H1 (cell line): ENCODE measurements at regions not wholly inside any gene's neighbourhood (a gene's known extent, or its start where the extent isn't known, plus 50 kb on each side); places are given as distances from the start of the nearest gene placed in this dataset.

Experiments used
- CTCF ChIA-PET: fragments of 300-600 bp; sonication (Branson Sonifier 250); formaldehyde crosslinking; loops from one replicate; lab custom pipeline; 2021; ENCODE audit not compliant: partially characterized antibody; lab: Charles Lee
- POLR2A ChIA-PET: fragments of 300-600 bp; sonication (Branson Sonifier 250); formaldehyde crosslinking; loops from one replicate; lab custom pipeline; 2021; ENCODE audit warnings: inconsistent platforms; ENCODE audit not compliant: partially characterized antibody; lab: Charles Lee
- DNase-seq, 2 experiments: peaks; one replicate each; pipeline versions ENCODE4 v3.0.0 to v3.0.0-alpha.2; 2010 to 2022; ENCODE audit warnings: low spot score in 2 of 2, low read depth in 1 of 2, mixed read lengths in 1 of 2
- FAIRE-seq: peaks from 2 replicates; lab custom pipeline; 2011; peaks lifted over from hg19 to GRCh38; lab: Jason Lieb, UNC
- H2AFZ ChIP-seq: 2 replicates; pipeline ENCODE4 v1.8.1; 2012; ENCODE audit warnings: low read length, inconsistent platforms
- H2AK5ac ChIP-seq: 2 replicates; pipeline ENCODE4 v1.6.1; 2013; ENCODE audit warnings: low read depth, low read length
- H2BK120ac ChIP-seq: replicated peaks from 2 replicates; pipeline ENCODE3; 2013; ENCODE audit warnings: low read depth, low read length, inconsistent platforms
- H2BK12ac ChIP-seq: 2 replicates; pipeline ENCODE4 v1.6.1; 2013; ENCODE audit warnings: low read depth, low read length
- H2BK15ac ChIP-seq: 2 replicates; pipeline ENCODE4 v1.6.1; 2013; ENCODE audit warnings: low read length
- H2BK20ac ChIP-seq: 2 replicates; pipeline ENCODE4 v1.6.1; 2013; ENCODE audit warnings: low read length
- H2BK5ac ChIP-seq: 2 replicates; pipeline ENCODE4 v1.6.1; 2013; ENCODE audit warnings: low read depth, low read length
- H3K14ac ChIP-seq: 2 replicates; pipeline ENCODE4 v1.6.1; 2013; ENCODE audit warnings: inconsistent platforms; ENCODE audit not compliant: insufficient read length
- H3K18ac ChIP-seq: 2 replicates; pipeline ENCODE4 v1.6.1; 2013; ENCODE audit warnings: low read length; ENCODE audit errors: extremely low read depth
- H3K23ac ChIP-seq: 2 replicates; pipeline ENCODE4 v1.6.1; 2013; ENCODE audit warnings: inconsistent platforms; ENCODE audit not compliant: insufficient read length
- H3K23me2 ChIP-seq: 2 replicates; pipeline ENCODE4 v1.6.1; 2013; ENCODE audit warnings: low read depth, low read length
- H3K27ac ChIP-seq: 2 replicates; pipeline ENCODE4 v1.6.1; 2011; ENCODE audit warnings: low read depth, low read length, inconsistent platforms
- H3K27me3 ChIP-seq, 4 experiments: replicated peaks in 1 of 4; 1 replicate in 1 of 4; 2 replicates in 3 of 4; pipeline versions ENCODE4 v1.6.1 to v1.8.1; 2011 to 2013; ENCODE audit warnings: low read length in 3 of 4, mild to moderate bottlenecking in 3 of 4, inconsistent platforms in 2 of 4, mixed read lengths in 2 of 4, moderate library complexity in 1 of 4; ENCODE audit not compliant: control insufficient read depth in 3 of 4, insufficient read depth in 3 of 4; ENCODE audit errors: extremely low read depth in 1 of 4
- H3K36me3 ChIP-seq, 4 experiments: 2 replicates each; pipeline versions ENCODE4 v1.6.1 to v1.8.1; 2011 to 2013; ENCODE audit warnings: mild to moderate bottlenecking in 4 of 4, low read length in 3 of 4, moderate library complexity in 2 of 4, control low read depth in 1 of 4, inconsistent platforms in 1 of 4; ENCODE audit not compliant: insufficient read depth in 4 of 4, control insufficient read depth in 2 of 4
- H3K4ac ChIP-seq: replicated peaks from 2 replicates; pipeline ENCODE3; 2013; ENCODE audit warnings: low read length, low read depth, mixed read lengths, inconsistent platforms; ENCODE audit not compliant: insufficient read length
- H3K4me1 ChIP-seq, 4 experiments: replicated peaks in 1 of 4; 1 replicate in 1 of 4; 2 replicates in 3 of 4; pipeline versions ENCODE4 v1.6.1 to v1.8.1; 2011 to 2013; ENCODE audit warnings: low read length in 3 of 4, inconsistent platforms in 2 of 4, mixed read lengths in 1 of 4; ENCODE audit not compliant: insufficient read depth in 4 of 4, control insufficient read depth in 3 of 4
- H3K4me2 ChIP-seq, 2 experiments: 2 replicates each; pipeline versions ENCODE4 v1.6.1 to v1.8.1; 2011 to 2013; ENCODE audit warnings: low read depth in 2 of 2, low read length in 2 of 2, control low read depth in 1 of 2, inconsistent platforms in 1 of 2, mild to moderate bottlenecking in 1 of 2; ENCODE audit not compliant: insufficient read depth in 1 of 2
- H3K4me3 ChIP-seq, 4 experiments: fragments of 200-600, 300-600 bp in 1 of 4; sonication (generic), shearing (Covaris generic), sonication (Bioruptor Twin) in 1 of 4; 2 replicates each; pipeline versions ENCODE4 v1.5.1 to v1.8.1; 2011 to 2016; ENCODE audit warnings: low read length in 4 of 4, low read depth in 3 of 4, control low read depth in 2 of 4, inconsistent platforms in 2 of 4, mild to moderate bottlenecking in 2 of 4, mixed read lengths in 1 of 4, moderate library complexity in 1 of 4; ENCODE audit not compliant: insufficient read depth in 2 of 4; ENCODE audit errors: extremely low read depth in 1 of 4
- H3K56ac ChIP-seq: replicated peaks from 2 replicates; pipeline ENCODE3; 2013; ENCODE audit warnings: low read depth, mild to moderate bottlenecking, mixed read lengths, low read length, inconsistent platforms; ENCODE audit not compliant: insufficient read length
- H3K79me1 ChIP-seq: 2 replicates; pipeline ENCODE4 v1.6.1; 2013; ENCODE audit warnings: low read depth, low read length, control low read depth
- H3K79me2 ChIP-seq, 2 experiments: 2 replicates each; pipeline versions ENCODE4 v1.6.1 to v1.8.1; 2012 to 2013; ENCODE audit warnings: low read length in 2 of 2, mild to moderate bottlenecking in 2 of 2, inconsistent platforms in 1 of 2; ENCODE audit not compliant: insufficient read depth in 2 of 2, control insufficient read depth in 1 of 2
- H3K9ac ChIP-seq, 4 experiments: replicated peaks in 1 of 4; 1 replicate in 1 of 4; 2 replicates in 3 of 4; pipeline versions ENCODE4 v1.6.1 to v1.8.1; 2011 to 2013; ENCODE audit warnings: low read depth in 3 of 4, low read length in 3 of 4, control low read depth in 2 of 4, mild to moderate bottlenecking in 2 of 4, moderate library complexity in 2 of 4, inconsistent platforms in 1 of 4; ENCODE audit errors: extremely low read depth in 1 of 4
- H3K9me3 ChIP-seq, 2 experiments: 2 replicates each; pipeline versions ENCODE4 v1.6.1 to v1.8.1; 2012 to 2013; ENCODE audit warnings: mild to moderate bottlenecking in 2 of 2, moderate library complexity in 2 of 2, control low read depth in 1 of 2, inconsistent platforms in 1 of 2, low read depth in 1 of 2, low read length in 1 of 2, mixed read lengths in 1 of 2; ENCODE audit not compliant: insufficient read depth in 2 of 2
- H4K20me1 ChIP-seq, 2 experiments: replicated peaks in 1 of 2; 2 replicates each; pipeline versions ENCODE3 to v1.8.1; 2011 to 2013; ENCODE audit warnings: inconsistent platforms in 2 of 2, low read length in 2 of 2, mild to moderate bottlenecking in 1 of 2; ENCODE audit not compliant: insufficient read depth in 2 of 2, control insufficient read depth in 1 of 2
- H4K5ac ChIP-seq: 2 replicates; pipeline ENCODE4 v1.6.1; 2013; ENCODE audit warnings: low read length, low read depth, mixed read lengths, inconsistent platforms; ENCODE audit not compliant: insufficient read length
- H4K8ac ChIP-seq: 2 replicates; pipeline ENCODE4 v1.8.0; 2013; ENCODE audit warnings: mild to moderate bottlenecking, moderate library complexity, low read length, inconsistent platforms; ENCODE audit not compliant: insufficient read depth; ENCODE audit errors: extremely low read depth
- H4K91ac ChIP-seq: replicated peaks from 2 replicates; pipeline ENCODE3; 2013; ENCODE audit warnings: low read length, mixed read lengths, inconsistent platforms; ENCODE audit not compliant: insufficient read length
- EGR1 ChIP-seq: IDR thresholded peaks from 2 replicates; pipeline ENCODE4 v1.6.1; 2011; ENCODE audit warnings: low read depth, low read length, borderline replicate concordance
- EZH2 ChIP-seq: fragments of 200-600 bp; sonication (generic); IDR thresholded peaks from 2 replicates; pipeline ENCODE4 v1.7.1; 2012; ENCODE audit warnings: low read depth, mild to moderate bottlenecking, moderate library complexity, low read length, inconsistent platforms; ENCODE audit not compliant: severe bottlenecking
- HDAC6 ChIP-seq: IDR thresholded peaks from one replicate; pipeline ENCODE4 v1.7.1; 2012; ENCODE audit warnings: low read depth, mild to moderate bottlenecking, inconsistent platforms, low read length, moderate library complexity
- JUN ChIP-seq: IDR thresholded peaks from 2 replicates; pipeline ENCODE4 v1.6.1; 2011; ENCODE audit warnings: low read depth, mild to moderate bottlenecking, improper control_type of control experiment, low read length
- KDM5A ChIP-seq: fragments of 200-600 bp; IDR thresholded peaks from 2 replicates; pipeline ENCODE4 v1.7.1; 2012; ENCODE audit warnings: mild to moderate bottlenecking, low read length, inconsistent platforms, mixed read lengths
- MAFK ChIP-seq: IDR thresholded peaks from 2 replicates; pipeline ENCODE4 v1.6.1; 2012; ENCODE audit warnings: low read depth, mild to moderate bottlenecking, improper control_type of control experiment, low read length
- RFX5 ChIP-seq: IDR thresholded peaks from 2 replicates; pipeline ENCODE4 v1.6.1; 2011; ENCODE audit warnings: low read depth, low read length, improper control_type of control experiment, borderline replicate concordance
- RNF2 ChIP-seq: fragments of 200-900, 300-1000 bp; sonication (generic); IDR thresholded peaks from 2 replicates; pipeline ENCODE4 v1.7.1; 2016; ENCODE audit warnings: borderline replicate concordance, low read depth, mild to moderate bottlenecking, antibody characterized with exemption, low read length; ENCODE audit not compliant: poor library complexity, severe bottlenecking; ENCODE audit errors: missing control alignments
- SAP30 ChIP-seq: fragments of 300-600 bp; sonication (generic); IDR thresholded peaks from 2 replicates; pipeline ENCODE4 v1.7.1; 2012; ENCODE audit warnings: low read length, moderate library complexity, mild to moderate bottlenecking, inconsistent platforms; ENCODE audit not compliant: insufficient read depth, insufficient replicate concordance
- SIX5 ChIP-seq: IDR thresholded peaks from 2 replicates; pipeline ENCODE4 v1.6.1; 2011; ENCODE audit warnings: mild to moderate bottlenecking, low read depth, low read length
- SRF ChIP-seq: IDR thresholded peaks from 2 replicates; pipeline ENCODE4 v1.6.1; 2011; ENCODE audit warnings: mild to moderate bottlenecking, low read depth, low read length, moderate library complexity
- TAF1 ChIP-seq: IDR thresholded peaks from 2 replicates; pipeline ENCODE4 v1.6.1; 2011; ENCODE audit warnings: mild to moderate bottlenecking, low read depth, low read length
- TBP ChIP-seq: IDR thresholded peaks from 2 replicates; pipeline ENCODE4 v1.6.1; 2011; ENCODE audit warnings: low read depth, low read length, improper control_type of control experiment
- TCF12 ChIP-seq: IDR thresholded peaks from 2 replicates; pipeline ENCODE4 v1.6.1; 2011; ENCODE audit warnings: low read depth, mild to moderate bottlenecking, low read length
- WGBS, 2 experiments: shearing (Covaris generic) in 1 of 2; methylation state at CpG; one replicate each; pipeline versions ENCODE4 v1.1.6 to v1.1.7; 2013 to 2015; ENCODE audit warnings: low lambda C conversion rate in 2 of 2, mixed read lengths in 2 of 2, inconsistent platforms in 1 of 2, low coverage in 1 of 2, missing lambda C conversion rate in 1 of 2; ENCODE audit not compliant: insufficient replicate concordance in 2 of 2, insufficient coverage in 1 of 2, insufficient read length in 1 of 2; ENCODE audit errors: extremely low coverage in 1 of 2, missing lambda C conversion rate in 1 of 2; 5-methylcytosine and 5-hydroxymethylcytosine counted together

DNA sequence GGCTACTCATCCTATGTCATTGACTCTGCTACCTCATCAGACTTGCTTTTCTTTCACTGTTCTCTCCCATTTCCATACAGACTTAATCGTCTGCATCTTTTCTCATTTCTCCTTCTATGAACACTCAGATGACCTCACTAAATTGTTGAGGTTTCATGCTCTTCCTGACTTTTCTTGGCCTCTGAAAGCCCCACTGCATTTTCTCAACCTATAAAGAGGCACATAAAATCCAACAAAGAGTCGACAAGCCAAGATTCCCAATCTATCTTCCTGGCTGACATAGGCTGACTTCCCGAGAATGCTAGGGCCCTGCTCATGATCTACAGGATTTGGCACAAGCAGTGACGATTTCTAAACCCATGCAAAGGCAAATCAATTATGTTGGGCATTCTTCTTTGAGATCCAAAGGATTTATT, 280.8 kb upstream of the DPYD start:
- Histone ChIP-seq H3K14ac (no peak overlapping the region), H3K4ac (no peak overlapping the region), H2AK5ac (no peak overlapping the region), H2BK120ac (no peak overlapping the region), H3K27me3 (peaks cover 0 to 18% (median 12%) of the 10 kb centered on the region in 4 experiments; a peak in 5 of 7 replicates), H2BK15ac (no peak overlapping the region), H3K9ac (no peak overlapping the region), H3K56ac (no peak overlapping the region)
- DNase-seq, result no peak
- POLR2A ChIA-PET, result no interaction called here
- no peak for TF ChIP-seq SAP30
- TF ChIP-seq SIX5, result no peak
- no peak for TF ChIP-seq TBP
- no peak for TF ChIP-seq SRF
- no peak for TF ChIP-seq TAF1
- no peak for TF ChIP-seq MAFK
- TF ChIP-seq EZH2, result no peak
- TF ChIP-seq KDM5A, result no peak
- TF ChIP-seq HDAC6, result no peak
- no peak for TF ChIP-seq RNF2
- TF ChIP-seq JUN, result no peak
- no peak for TF ChIP-seq RFX5
- TF ChIP-seq EGR1, result no peak
- TF ChIP-seq TCF12, result no peak
- TF ChIP-seq, all 59 proteins: peak for 0
- Histone ChIP-seq H3K18ac (no peak overlapping the region), H2BK20ac (no peak overlapping the region), H3K23ac (no peak overlapping the region), H2BK12ac (no peak overlapping the region), H4K5ac (no peak overlapping the region), H2BK5ac (no peak overlapping the region), H3K4me1 (peaks cover 0 to 3% (median 3%) of the 10 kb centered on the region in 4 experiments; a peak in 2 of 7 replicates), H3K27ac (no peak overlapping the region), H3K23me2 (no peaks in the 10 kb centered on the region), H2AFZ (no peak overlapping the region), H3K79me1 (no peaks in the 10 kb centered on the region), H4K8ac (no peak overlapping the region), H4K20me1 (no peaks in the 10 kb centered on the region), H3K79me2 (no peaks in the 10 kb centered on the region), H3K36me3 (no peaks in the 10 kb centered on the region), H4K91ac (no peak overlapping the region), H3K9me3 (no peaks in the 10 kb centered on the region), H3K4me3 (no peak overlapping the region), H3K4me2 (no peak overlapping the region)
- WGBS, 2 experiments, result 85% methylated on average over 4 of the region's 4 CpGs; no CpG with 5 or more reads in 1 of the 2 experiments
- FAIRE-seq, result no peak
- CTCF ChIA-PET, result interaction anchor here (1.6 kb wide), 1 partner anchor 58 kb away, joined by 3 read pairs; no protein-coding TSS in a partner anchor
